SK-N-SH treated with all-trans-retinoic acid at 6 μM for 48 hours (cell line): ENCODE measurements at regions not wholly inside any gene's neighbourhood (a gene's known extent, or its start where the extent isn't known, plus 50 kb on each side); places are given as distances from the start of the nearest gene placed in this dataset.

Source experiments
- ARNTL ChIP-seq: fragments of 450-650 bp; formaldehyde crosslinking; IDR thresholded peaks from 2 replicates; pipeline ENCODE4 v1.5.0; 2020; ENCODE audit warnings: low read depth, mild to moderate bottlenecking, moderate library complexity, borderline replicate concordance
- CREB5 ChIP-seq: fragments of 250-450 bp; sonication (Bioruptor Pico); IDR thresholded peaks from 2 replicates; pipeline ENCODE4 v1.5.1; 2020; ENCODE audit warnings: low read depth, mild to moderate bottlenecking, moderate library complexity
- CSDC2 ChIP-seq: fragments of 250-450 bp; sonication (Bioruptor Pico); IDR thresholded peaks from 2 replicates; pipeline ENCODE4 v1.5.0; 2020; ENCODE audit warnings: mild to moderate bottlenecking, moderate library complexity
- PATZ1 ChIP-seq: fragments of 250-450 bp; sonication (Bioruptor Pico); IDR thresholded peaks from 2 replicates; pipeline ENCODE4 v1.8.0; 2020; ENCODE audit warnings: mild to moderate bottlenecking, moderate library complexity, borderline replicate concordance
- POU6F1 ChIP-seq: fragments of 250-450 bp; sonication (Bioruptor Pico); IDR thresholded peaks from 2 replicates; pipeline ENCODE4 v1.8.0; 2021; ENCODE audit warnings: low read depth, mild to moderate bottlenecking, moderate library complexity, borderline replicate concordance
- PPARA ChIP-seq: fragments of 250-450 bp; sonication (Bioruptor Pico); IDR thresholded peaks from 2 replicates; pipeline ENCODE4 v1.5.0; 2020; ENCODE audit warnings: mild to moderate bottlenecking, borderline replicate concordance
- RARB ChIP-seq: fragments of 250-450 bp; sonication (Bioruptor Pico); IDR thresholded peaks from 2 replicates; pipeline ENCODE4 v1.8.0; 2021; ENCODE audit warnings: mild to moderate bottlenecking, moderate library complexity
- TCF4 ChIP-seq: fragments of 250-450 bp; sonication (Bioruptor Pico); IDR thresholded peaks from 2 replicates; pipeline ENCODE4 v1.8.0; 2021; ENCODE audit warnings: mild to moderate bottlenecking, moderate library complexity, borderline replicate concordance
- ZC3H10 ChIP-seq: fragments of 250-450 bp; sonication (Bioruptor Pico); IDR thresholded peaks from 2 replicates; pipeline ENCODE4 v1.5.1; 2021; ENCODE audit warnings: mild to moderate bottlenecking, moderate library complexity
- ZFP3 ChIP-seq: fragments of 250-450 bp; sonication (Bioruptor Pico); IDR thresholded peaks from 2 replicates; pipeline ENCODE4 v1.5.0; 2020; ENCODE audit warnings: mild to moderate bottlenecking, moderate library complexity
- ZFP30 ChIP-seq: fragments of 450-650 bp; formaldehyde crosslinking; IDR thresholded peaks from 2 replicates; pipeline ENCODE4 v1.5.0; 2022; ENCODE audit warnings: mild to moderate bottlenecking, moderate library complexity
- ZNF565 ChIP-seq: fragments of 450-650 bp; formaldehyde crosslinking; conservative IDR thresholded peaks from 2 replicates; pipeline ENCODE4 v1.5.0; 2020; ENCODE audit warnings: low read depth, mild to moderate bottlenecking, moderate library complexity
- ZNF70 ChIP-seq: fragments of 450-650 bp; formaldehyde crosslinking; IDR thresholded peaks from 2 replicates; pipeline ENCODE4 v1.5.0; 2020; ENCODE audit warnings: mild to moderate bottlenecking, moderate library complexity
- ZNF8 ChIP-seq: fragments of 450-650 bp; formaldehyde crosslinking; IDR thresholded peaks from 2 replicates; pipeline ENCODE4 v1.5.0; 2020; ENCODE audit warnings: mild to moderate bottlenecking, moderate library complexity

GRCh38 chr21:41610042-41610839 lies 102.3 kb upstream of the TMPRSS2 start:
- TF ChIP-seq ZNF70 (CRISPR knock-in tag) (no peak), CSDC2 (no peak), POU6F1 (no peak), RARB (CRISPR knock-in tag) (no peak), ZFP30 (CRISPR knock-in tag) (no peak), ZFP3 (CRISPR knock-in tag) (no peak), ARNTL (CRISPR knock-in tag) (no peak), PATZ1 (CRISPR knock-in tag) (no peak), PPARA (CRISPR knock-in tag) (no peak), TCF4 (CRISPR knock-in tag) (no peak), ZNF8 (CRISPR knock-in tag) (no peak), CREB5 (CRISPR knock-in tag) (no peak), ZNF565 (CRISPR knock-in tag) (no peak), ZC3H10 (CRISPR knock-in tag) (no peak)
